Activated CD4-positive, alpha-beta T cell treated with anti-CD3 and anti-CD28 coated beads, Interleukin-2, amount 50 U/mL, for 24 hours (primary cell): ENCODE measurements at regions not wholly inside any gene's neighbourhood (a gene's known extent, or its start where the extent isn't known, plus 50 kb on each side); places are given as distances from the start of the nearest gene placed in this dataset.
A peak's percentile ranks its signal among the peaks of the same experiment; 100 is the strongest.
"Not testable (repeated sequence)": the region's sequence is repeated elsewhere in the genome, so short reads cannot be mapped to it uniquely, and the experiment has no call there.

Source experiments
- DNase-seq, 2 donors: peaks; one replicate each; pipeline ENCODE4 v3.0.0-alpha.2; 2020; ENCODE audit warnings: low read depth in 1 of 2, low spot score in 1 of 2

GRCh38 chr1:201721082-201722049 is 107.6 kb upstream of the IPO9 start:
- DNase-seq: no peak

- DNase-seq: no peak
These were observed 104.8 kb upstream of the IPO9 start for GRCh38 chr1:201724039-201724765.

- DNase-seq: no peak
These were observed 104.2 kb upstream of the IPO9 start for GRCh38 chr1:201724766-201725118.

GRCh38 chr1:201726700-201727099 is 102.3 kb upstream of the IPO9 start:
- no peak for DNase-seq

GRCh38 chr1:201728731-201729130 is 100.2 kb upstream of the IPO9 start:
- no peak for DNase-seq

GRCh38 chr1:201729973-201730608 is 98.9 kb upstream of the IPO9 start:
- DNase-seq: no peak

- DNase-seq: no peak
These were observed 98.3 kb upstream of the IPO9 start for GRCh38 chr1:201730611-201731010.

GRCh38 chr1:201731142-201731541 is 97.8 kb upstream of the IPO9 start:
- DNase-seq: no peak

- no peak for DNase-seq
These were observed 97.4 kb upstream of the IPO9 start for GRCh38 chr1:201731592-201731991.

- no peak for DNase-seq
These were observed 96.6 kb upstream of the IPO9 start for GRCh38 chr1:201732351-201732750.

- not testable (repeated sequence) for DNase-seq
These were observed 94.7 kb upstream of the IPO9 start for GRCh38 chr1:201734221-201734620.

GRCh38 chr1:201734786-201735185 is 94.2 kb upstream of the IPO9 start:
- no peak for DNase-seq

- DNase-seq: no peak
These were observed 92.1 kb upstream of the IPO9 start for GRCh38 chr1:201736707-201737320.

- DNase-seq: no peak
These were observed 91.5 kb upstream of the IPO9 start for GRCh38 chr1:201737352-201738060.

GRCh38 chr1:201739080-201739479 is 89.9 kb upstream of the IPO9 start:
- DNase-seq: no peak

- DNase-seq: peak; percentile 25 to 34
These were observed 89.4 kb upstream of the IPO9 start for GRCh38 chr1:201739492-201740085.

GRCh38 chr1:201740086-201740541 is 88.8 kb upstream of the IPO9 start:
- peak in 1 of 2 donors; percentile 3 for DNase-seq

GRCh38 chr1:201740670-201741111 is 88.3 kb upstream of the IPO9 start:
- DNase-seq: no peak

- no peak for DNase-seq
These were observed 87.1 kb upstream of the IPO9 start for GRCh38 chr1:201741763-201742342.

- no peak for DNase-seq
These were observed 86.5 kb upstream of the IPO9 start for GRCh38 chr1:201742476-201742875.
